HG02885 (cell line): ENCODE measurements at regions not wholly inside any gene's neighbourhood (a gene's known extent, or its start where the extent isn't known, plus 50 kb on each side); places are given as distances from the start of the nearest gene placed in this dataset.

Source experiments
- ATAC-seq: cut with Tn5 transposase; IDR thresholded peaks from one replicate; pipeline ENCODE4 v1.9.1; 2021; ENCODE audit warnings: mild to moderate bottlenecking; ENCODE audit not compliant: unreplicated experiment, poor library complexity

DNA sequence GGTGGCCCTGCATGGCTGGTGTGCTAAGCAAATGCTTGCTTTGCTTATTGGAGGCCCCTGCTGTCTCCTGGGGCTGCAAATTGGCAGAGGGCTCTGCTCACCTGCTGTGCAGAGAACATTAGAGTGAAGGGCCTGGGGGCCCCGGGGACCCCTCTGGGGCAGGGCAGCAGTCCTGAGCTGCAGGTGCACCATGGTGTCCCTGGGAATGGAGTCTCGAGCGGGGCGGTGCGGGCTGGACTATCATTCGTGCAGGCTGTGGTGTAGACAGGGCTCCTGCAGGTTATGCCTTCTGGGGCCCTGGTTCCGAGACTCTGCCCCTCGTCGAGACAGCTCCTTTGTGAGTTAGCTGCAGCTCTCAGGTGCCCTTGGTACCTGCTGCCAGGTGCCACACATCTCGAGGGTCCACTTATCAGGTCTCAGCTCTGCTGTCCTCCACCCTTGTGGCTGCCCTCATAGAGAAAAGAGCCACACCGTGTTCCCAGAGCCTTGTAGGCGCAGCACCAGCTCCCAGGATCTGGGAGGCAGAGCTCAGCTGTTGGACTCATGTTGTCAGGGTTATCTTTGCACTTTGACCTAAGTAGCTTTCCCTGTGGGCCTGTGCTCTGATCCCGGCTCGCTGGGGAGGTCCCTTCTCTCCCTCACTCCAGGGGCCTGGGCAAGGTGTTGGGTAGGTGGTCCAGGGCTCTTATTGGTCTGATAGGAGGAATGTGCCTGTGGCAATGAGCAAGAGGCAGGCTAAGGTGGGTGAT, 58.0 kb upstream of the ZNF536 start:
- ATAC-seq, result no peak

GRCh38 chr19:30314805-30315155, 57.4 kb upstream of the ZNF536 start:
- ATAC-seq, result no peak

- no peak for ATAC-seq
These were observed 57.0 kb upstream of the ZNF536 start for GRCh38 chr19:30315159-30315558.

GRCh38 chr19:30316000-30316491, 56.1 kb upstream of the ZNF536 start:
- no peak for ATAC-seq

DNA sequence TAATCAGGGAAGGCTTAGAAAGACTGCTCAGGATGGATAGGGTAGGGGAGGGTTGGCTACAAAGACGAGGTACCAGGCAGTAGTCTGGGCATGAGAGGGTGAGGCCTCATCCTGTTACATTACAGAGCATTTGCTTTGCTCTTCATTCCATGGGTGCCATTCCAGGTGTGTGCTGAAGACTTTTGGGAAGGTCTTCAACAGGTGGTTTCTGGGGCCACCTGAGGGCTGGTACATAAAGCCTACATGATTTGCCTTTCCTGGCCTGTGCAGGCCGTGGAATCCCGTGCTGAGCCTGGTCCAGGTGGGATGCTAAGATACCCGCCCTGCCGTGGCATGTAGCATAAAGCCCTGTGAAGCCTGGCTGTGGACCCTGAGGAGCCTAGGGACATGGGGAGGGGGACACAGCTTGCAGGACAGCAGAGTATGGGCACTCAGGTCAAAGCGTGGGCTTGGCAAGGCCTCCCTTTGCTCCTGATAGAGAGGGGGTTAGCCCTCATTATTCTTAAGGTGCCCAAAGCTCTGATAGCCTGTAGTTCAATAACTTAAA, 55.6 kb upstream of the ZNF536 start:
- no peak for ATAC-seq

DNA sequence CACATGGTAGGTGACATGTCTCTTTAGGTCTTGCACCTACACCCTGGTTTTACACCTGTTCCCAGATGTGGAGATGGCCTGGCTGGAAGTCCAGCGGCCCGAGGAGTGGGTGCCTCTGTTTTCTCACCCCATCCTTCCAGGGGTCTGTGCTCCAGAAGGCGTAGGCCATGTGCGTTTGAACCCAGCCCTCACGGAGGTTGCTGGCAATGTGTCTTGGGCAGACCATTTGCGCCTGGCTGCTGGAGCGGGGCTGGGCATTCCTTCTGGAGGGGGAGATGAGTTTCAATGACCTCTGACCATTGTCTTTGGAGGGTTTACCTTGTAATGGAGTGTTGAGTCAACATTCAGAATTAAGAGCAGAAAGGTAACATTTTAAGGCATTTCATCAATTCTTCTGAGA, 54.8 kb upstream of the ZNF536 start:
- no peak for ATAC-seq

DNA sequence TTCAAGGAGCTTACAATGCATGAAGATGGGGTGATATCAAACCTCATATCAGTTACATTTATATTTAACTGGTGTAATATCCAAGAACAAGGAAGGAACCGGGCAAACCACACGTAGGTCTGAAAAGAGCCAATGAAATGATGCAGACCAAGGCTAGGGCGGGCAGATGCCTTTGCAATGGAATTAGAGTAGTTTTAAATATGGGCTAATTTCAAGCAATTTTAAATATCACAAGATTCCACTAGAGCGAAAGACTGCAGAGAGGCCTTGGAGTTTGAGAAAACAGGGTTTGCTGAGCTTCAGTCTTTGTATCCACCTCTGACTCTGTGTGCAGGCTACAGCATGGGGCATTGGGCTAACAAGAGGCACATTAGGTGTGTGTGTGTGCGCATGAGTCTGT, 53.9 kb upstream of the ZNF536 start:
- no peak for ATAC-seq

- ATAC-seq, result no peak
These were observed 53.2 kb upstream of the ZNF536 start for GRCh38 chr19:30318936-30319335.

DNA sequence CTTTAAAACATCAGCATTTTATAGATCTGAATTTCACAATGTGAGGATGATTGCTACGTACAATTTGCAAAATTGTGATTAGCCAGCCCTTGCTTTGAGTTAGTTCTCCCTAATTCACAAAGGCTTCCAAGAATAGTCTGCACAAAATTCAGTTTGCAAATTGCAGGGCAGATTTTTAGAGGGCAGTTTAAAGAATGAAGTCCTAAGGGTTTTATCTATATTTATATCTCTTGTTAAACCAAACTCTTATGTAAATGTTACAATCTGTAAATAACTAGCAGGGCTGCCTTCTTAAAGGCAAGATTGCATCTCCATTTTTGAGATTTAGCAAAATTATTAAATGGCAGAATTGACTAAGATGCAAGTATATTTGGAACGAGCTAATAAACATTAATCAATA, 52.8 kb upstream of the ZNF536 start:
- no peak for ATAC-seq

DNA sequence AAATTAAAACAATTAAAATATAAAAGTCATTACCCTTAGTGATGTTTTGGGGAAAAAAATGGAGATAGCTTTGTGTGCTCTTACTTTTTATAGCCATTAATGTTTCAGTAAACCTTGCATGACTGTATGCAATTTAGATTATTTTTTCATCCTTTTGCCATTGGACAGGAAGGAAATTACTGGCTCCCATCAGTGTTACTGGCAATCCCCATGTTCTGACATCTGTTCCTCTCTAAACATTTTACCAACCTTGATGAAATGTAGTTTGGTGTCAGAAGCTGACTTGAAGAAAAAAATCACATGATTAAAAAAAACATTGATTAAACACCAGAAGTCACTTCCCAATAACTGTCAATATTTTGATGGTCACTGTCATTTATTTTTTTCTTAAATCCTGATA, 52.3 kb upstream of the ZNF536 start:
- ATAC-seq, result no peak

GRCh38 chr19:30320466-30320865, 51.7 kb upstream of the ZNF536 start:
- no peak for ATAC-seq

DNA sequence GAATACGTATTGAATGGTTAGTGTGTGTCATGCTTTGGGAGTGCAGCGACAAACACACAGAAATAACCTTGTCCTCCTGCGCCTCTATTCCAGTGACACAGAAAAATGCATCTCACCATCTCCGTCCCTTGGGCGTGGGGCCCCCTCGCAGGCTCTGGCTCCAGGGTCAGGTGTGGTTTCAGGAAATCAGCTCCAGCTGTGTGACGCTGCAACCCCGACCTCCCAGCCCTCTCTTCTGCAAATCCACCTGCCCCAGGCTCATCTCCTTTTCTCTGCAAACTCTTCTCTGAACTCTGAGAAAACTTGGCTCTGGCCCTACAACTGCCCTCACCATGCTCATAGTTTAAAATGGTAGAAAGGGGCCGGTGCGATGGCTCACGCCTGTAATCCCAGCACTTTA, 51.3 kb upstream of the ZNF536 start:
- no peak for ATAC-seq
